ENCODE measurements at regions not wholly inside any gene's neighbourhood (a gene's known extent, or its start where the extent isn't known, plus 50 kb on each side); places are given as distances from the start of the nearest gene placed in this dataset.

DNA sequence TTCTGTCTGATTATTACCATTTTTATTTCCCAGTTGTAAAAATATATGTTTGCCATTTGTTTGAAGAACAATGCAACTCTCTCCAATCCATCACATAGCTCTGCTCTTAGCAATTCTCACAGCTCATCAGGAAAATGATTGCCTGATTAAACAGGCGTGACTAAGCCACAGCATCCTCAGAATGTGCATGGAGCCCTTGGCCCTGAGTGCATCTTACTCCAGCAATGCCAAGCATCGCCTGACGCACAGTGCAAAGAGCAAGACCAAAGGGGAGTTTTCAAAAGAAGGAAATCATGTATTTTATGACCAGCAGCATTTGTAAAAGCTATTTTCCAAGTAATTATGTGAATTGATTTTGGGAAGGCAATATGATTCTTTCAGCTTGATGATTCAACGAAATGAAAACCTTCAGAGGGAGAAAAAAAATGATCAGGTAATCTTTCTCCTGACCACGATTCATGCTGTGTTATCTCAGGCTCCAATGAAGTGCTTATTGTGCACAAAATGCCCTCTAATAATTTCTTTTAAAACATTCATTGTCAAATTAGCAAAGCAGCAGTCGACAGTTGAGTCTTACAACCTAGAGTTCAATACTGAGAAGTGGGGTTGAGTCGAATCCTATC is 138.0 kb upstream of the FAM9B start:
- TF ChIP-seq, protein P1, sequence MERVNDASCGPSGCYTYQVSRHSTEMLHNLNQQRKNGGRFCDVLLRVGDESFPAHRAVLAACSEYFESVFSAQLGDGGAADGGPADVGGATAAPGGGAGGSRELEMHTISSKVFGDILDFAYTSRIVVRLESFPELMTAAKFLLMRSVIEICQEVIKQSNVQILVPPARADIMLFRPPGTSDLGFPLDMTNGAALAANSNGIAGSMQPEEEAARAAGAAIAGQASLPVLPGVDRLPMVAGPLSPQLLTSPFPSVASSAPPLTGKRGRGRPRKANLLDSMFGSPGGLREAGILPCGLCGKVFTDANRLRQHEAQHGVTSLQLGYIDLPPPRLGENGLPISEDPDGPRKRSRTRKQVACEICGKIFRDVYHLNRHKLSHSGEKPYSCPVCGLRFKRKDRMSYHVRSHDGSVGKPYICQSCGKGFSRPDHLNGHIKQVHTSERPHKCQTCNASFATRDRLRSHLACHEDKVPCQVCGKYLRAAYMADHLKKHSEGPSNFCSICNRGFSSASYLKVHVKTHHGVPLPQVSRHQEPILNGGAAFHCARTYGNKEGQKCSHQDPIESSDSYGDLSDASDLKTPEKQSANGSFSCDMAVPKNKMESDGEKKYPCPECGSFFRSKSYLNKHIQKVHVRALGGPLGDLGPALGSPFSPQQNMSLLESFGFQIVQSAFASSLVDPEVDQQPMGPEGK (CRISPR knock-in tag; IDR thresholded peaks at IDR 0.05; ENCODE audit: borderline replicate concordance) = no peak
- TF ChIP-seq ZFP3 (CRISPR knock-in tag; IDR thresholded peaks at IDR 0.05) = no peak
- no peak for TF ChIP-seq ZFP30 (CRISPR knock-in tag; IDR thresholded peaks at IDR 0.05)
- TF ChIP-seq, protein P2, sequence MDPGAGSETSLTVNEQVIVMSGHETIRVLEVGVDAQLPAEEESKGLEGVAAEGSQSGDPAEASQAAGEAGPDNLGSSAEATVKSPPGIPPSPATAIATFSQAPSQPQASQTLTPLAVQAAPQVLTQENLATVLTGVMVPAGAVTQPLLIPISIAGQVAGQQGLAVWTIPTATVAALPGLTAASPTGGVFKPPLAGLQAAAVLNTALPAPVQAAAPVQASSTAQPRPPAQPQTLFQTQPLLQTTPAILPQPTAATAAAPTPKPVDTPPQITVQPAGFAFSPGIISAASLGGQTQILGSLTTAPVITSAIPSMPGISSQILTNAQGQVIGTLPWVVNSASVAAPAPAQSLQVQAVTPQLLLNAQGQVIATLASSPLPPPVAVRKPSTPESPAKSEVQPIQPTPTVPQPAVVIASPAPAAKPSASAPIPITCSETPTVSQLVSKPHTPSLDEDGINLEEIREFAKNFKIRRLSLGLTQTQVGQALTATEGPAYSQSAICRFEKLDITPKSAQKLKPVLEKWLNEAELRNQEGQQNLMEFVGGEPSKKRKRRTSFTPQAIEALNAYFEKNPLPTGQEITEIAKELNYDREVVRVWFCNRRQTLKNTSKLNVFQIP (CRISPR knock-in tag; IDR thresholded peaks at IDR 0.05; ENCODE audit: borderline replicate concordance, low read depth) = no peak
- TF ChIP-seq ZNF8 (CRISPR knock-in tag; IDR thresholded peaks at IDR 0.05) = no peak
- no peak for TF ChIP-seq ISL1 (CRISPR knock-in tag; IDR thresholded peaks at IDR 0.05)
- TF ChIP-seq TCF4 (CRISPR knock-in tag; IDR thresholded peaks at IDR 0.05; ENCODE audit: borderline replicate concordance) = no peak
- no peak for TF ChIP-seq BACH2 (CRISPR knock-in tag; IDR thresholded peaks at IDR 0.05; ENCODE audit: borderline replicate concordance)
- TF ChIP-seq SNAI2 (CRISPR knock-in tag; IDR thresholded peaks at IDR 0.05) = no peak
